ENCODE measurements at regions not wholly inside any gene's neighbourhood (a gene's known extent, or its start where the extent isn't known, plus 50 kb on each side); places are given as distances from the start of the nearest gene placed in this dataset.

DNA sequence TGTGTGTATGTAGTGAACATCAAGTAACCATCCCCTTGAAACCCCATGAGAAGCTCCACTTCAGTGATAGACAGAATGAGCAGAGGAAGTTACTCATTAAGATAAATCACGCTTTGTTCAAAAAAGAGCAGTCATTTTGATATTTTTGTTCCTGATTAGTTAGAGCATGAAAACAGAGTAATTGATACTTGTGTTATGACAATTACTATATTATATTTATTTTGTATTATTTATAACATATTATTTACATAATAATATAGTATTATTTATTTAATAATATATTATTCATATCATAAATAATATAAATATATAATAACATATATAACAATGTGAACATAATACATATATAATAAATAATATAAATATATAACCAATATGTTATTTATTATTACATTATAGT lies 580.9 kb downstream of the SOX5 start:
- TF ChIP-seq ZNF138 (CRISPR knock-in tag; conservative IDR thresholded peaks at IDR 0.05) (no peak), CTCF (IDR thresholded peaks at IDR 0.05) (no peak), ATF3 (CRISPR knock-in tag; conservative IDR thresholded peaks at IDR 0.05) (no peak)
